HG03064 (cell line): ENCODE measurements at regions not wholly inside any gene's neighbourhood (a gene's known extent, or its start where the extent isn't known, plus 50 kb on each side); places are given as distances from the start of the nearest gene placed in this dataset.

Experiments used
- ATAC-seq: cut with Tn5 transposase; IDR thresholded peaks from one replicate; pipeline ENCODE4 v1.9.1; 2021; ENCODE audit warnings: low read depth; ENCODE audit not compliant: unreplicated experiment

GRCh38 chr4:181608181-181608580 lies 635.0 kb upstream of the TENM3 start:
- ATAC-seq: no peak

- no peak for ATAC-seq
Measured at GRCh38 chr4:181611033-181611711, 632.0 kb upstream of the TENM3 start.

- no peak for ATAC-seq
Measured at GRCh38 chr4:181611946-181612600, 631.1 kb upstream of the TENM3 start.

- no peak for ATAC-seq
Measured at GRCh38 chr4:181613200-181613599, 630.0 kb upstream of the TENM3 start.

GRCh38 chr4:181618038-181618618 lies 625.1 kb upstream of the TENM3 start:
- no peak for ATAC-seq

- no peak for ATAC-seq
Measured at GRCh38 chr4:181618896-181619295, 624.3 kb upstream of the TENM3 start.

GRCh38 chr4:181619651-181620050 lies 623.6 kb upstream of the TENM3 start:
- ATAC-seq: no peak

- no peak for ATAC-seq
Measured at GRCh38 chr4:181637186-181638105, 605.8 kb upstream of the TENM3 start.

GRCh38 chr4:181643466-181643865 lies 599.7 kb upstream of the TENM3 start:
- no peak for ATAC-seq

DNA sequence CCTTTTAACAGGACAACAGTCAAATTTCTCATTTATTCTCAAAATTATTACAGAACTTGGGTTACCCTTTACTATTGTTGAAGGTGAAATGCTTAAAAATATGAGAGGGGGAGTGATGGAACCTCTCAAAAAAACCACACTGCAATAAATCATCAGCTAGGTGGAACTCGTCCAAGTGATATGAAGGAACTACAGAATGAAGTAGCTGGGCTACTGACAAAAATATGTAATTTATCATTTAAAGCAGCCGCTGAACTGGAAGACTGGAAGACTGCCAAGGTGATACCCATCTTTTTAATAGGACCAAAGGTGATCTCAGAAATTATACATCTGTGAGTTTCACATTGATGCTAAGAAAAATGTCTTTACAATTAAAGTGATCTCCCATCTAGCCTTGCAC lies 597.7 kb upstream of the TENM3 start:
- ATAC-seq: no peak

DNA sequence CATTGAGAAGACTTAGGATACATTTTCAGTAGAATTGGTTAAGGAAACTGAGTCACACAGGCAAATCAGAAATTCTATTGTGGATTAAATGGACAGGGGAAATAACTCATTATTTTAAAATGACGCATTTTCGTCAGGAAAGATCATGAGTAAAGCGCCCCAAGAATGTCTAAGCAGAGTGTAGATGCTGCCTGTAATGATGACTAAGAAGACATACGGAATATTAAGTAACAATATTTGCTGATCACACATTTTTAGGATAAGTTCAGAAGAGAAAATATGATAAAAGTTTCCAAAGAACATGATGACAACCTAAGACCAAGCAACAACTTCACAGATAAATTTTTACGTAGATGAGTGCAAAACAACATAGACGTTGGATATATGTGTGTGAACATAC lies 596.3 kb upstream of the TENM3 start:
- ATAC-seq: no peak

GRCh38 chr4:181647396-181648147 lies 595.6 kb upstream of the TENM3 start:
- ATAC-seq: no peak

GRCh38 chr4:181650033-181650825 lies 593.0 kb upstream of the TENM3 start:
- no peak for ATAC-seq

DNA sequence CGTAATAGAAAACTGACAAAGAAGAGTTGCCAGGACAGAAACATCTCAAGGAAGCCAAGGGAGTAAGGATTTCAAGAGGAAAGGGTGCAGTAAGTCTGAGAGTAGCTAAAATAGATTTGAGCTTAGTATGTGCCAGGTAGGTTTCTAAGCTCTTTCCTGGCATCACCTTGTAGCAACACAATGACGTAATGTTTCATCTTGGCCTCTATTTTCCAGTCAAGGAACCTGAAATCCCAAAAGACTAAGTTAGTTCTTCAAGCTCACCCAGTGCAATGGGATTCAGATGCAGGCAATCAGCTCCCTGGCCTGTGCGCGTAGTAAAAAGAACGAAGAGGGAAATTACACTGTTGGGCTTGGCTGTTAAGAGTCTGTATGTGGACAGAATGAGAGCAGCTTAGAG lies 586.5 kb upstream of the TENM3 start:
- ATAC-seq: no peak

DNA sequence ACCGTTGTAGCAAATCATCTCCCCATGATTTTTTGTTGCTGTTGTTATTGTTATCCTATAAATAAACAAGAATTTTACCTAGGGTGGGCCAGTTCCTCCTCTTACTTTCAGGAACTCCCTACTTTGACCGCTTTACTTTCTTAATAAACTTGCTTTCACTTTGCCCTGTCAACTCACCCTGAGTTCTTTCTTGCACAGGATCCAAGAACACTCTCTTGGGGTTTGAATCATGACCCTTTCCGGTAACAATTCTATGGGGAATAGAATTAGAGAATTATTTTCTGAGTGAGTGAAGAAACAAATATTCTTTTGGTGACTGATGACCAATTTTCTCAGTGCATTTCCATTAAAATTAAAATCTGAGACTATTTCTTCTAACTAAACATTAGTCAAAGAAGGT lies 584.0 kb upstream of the TENM3 start:
- no peak for ATAC-seq

DNA sequence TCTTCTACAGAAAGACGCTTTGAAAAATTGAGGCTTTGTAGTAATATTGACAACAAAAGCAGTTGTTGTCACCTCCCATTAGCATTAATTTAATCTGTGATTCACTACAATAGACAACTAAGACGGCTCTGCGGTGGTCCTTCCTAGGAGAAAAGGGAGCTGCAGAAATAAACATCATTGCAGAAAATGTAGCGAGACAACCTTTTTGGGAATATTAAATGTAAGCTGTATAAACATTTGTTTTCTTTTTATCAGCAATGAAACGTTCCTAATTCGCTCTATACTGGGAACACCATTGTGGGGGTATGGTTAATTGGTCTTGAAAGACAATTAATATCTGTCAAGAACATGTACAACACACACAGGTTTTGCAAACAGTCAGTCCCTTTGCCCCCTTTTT lies 583.3 kb upstream of the TENM3 start:
- ATAC-seq: no peak

- no peak for ATAC-seq
Measured at GRCh38 chr4:181661090-181661489, 582.1 kb upstream of the TENM3 start.

GRCh38 chr4:181661923-181662322 lies 581.3 kb upstream of the TENM3 start:
- ATAC-seq: no peak

DNA sequence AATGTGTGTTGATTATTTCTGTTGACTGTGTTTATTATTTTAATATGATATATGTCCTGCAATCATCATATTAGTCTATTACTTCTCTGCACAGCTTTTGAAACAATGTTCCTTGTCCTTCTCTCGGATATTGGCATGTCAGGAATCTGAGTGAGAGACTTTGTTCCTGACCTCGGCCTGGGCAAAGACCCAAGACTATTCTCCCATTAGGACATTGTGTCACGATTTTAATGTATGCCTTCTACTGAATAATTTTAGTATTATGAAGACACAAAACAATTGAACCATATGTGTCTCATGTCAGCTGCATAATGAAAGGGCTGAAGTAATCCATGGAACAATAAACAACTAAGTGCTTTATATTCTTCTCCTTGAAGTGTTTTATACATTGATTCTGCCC lies 580.8 kb upstream of the TENM3 start:
- no peak for ATAC-seq

GRCh38 chr4:181670506-181670905 lies 572.7 kb upstream of the TENM3 start:
- no peak for ATAC-seq
